ENCODE measurements at regions not wholly inside any gene's neighbourhood (a gene's known extent, or its start where the extent isn't known, plus 50 kb on each side); places are given as distances from the start of the nearest gene placed in this dataset.

- TF ChIP-seq, protein P1, sequence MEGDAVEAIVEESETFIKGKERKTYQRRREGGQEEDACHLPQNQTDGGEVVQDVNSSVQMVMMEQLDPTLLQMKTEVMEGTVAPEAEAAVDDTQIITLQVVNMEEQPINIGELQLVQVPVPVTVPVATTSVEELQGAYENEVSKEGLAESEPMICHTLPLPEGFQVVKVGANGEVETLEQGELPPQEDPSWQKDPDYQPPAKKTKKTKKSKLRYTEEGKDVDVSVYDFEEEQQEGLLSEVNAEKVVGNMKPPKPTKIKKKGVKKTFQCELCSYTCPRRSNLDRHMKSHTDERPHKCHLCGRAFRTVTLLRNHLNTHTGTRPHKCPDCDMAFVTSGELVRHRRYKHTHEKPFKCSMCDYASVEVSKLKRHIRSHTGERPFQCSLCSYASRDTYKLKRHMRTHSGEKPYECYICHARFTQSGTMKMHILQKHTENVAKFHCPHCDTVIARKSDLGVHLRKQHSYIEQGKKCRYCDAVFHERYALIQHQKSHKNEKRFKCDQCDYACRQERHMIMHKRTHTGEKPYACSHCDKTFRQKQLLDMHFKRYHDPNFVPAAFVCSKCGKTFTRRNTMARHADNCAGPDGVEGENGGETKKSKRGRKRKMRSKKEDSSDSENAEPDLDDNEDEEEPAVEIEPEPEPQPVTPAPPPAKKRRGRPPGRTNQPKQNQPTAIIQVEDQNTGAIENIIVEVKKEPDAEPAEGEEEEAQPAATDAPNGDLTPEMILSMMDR (IDR thresholded peaks at IDR 0.05; ENCODE audit: insufficient read depth, low read length, poor library complexity, severe bottlenecking), result no peak
- no peaks in the 10 kb centered on the region for H3K36me3 ChIP-seq (ENCODE audit: control insufficient read depth, insufficient read depth, low read length)
- no peaks in the 10 kb centered on the region for H3K27me3 ChIP-seq (ENCODE audit: control insufficient read depth, insufficient read depth, low read length)
- no peak for DNase-seq (ENCODE audit: low read depth)
- H3K4me3 ChIP-seq (ENCODE audit: low read depth, low read length), result no peak overlapping the region
Observed at GRCh38 chr7:21217365-21217764, 210.5 kb upstream of the SP4 start.

DNA sequence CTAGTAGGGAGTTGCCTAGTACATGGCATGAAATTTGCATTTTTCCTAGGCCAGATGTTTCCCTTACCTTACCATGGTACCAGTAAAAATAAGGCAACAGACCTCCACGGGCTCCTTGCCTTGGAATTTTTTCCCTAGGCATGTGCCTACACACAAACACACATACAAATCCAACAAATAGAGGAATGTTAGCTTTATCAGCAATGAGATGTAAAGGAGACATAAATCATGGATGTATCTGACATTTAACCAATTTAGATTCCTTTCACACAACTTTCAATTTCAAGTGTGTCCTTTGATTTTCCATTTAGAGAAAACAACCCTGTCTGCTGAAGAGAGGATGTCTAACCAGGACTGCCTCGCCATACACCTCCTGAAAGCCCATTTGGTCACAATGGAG lies 209.7 kb upstream of the SP4 start:
- no peak overlapping the region for H3K4me3 ChIP-seq (ENCODE audit: low read depth, low read length)
- TF ChIP-seq, protein P1 (IDR thresholded peaks at IDR 0.05; ENCODE audit: insufficient read depth, low read length, poor library complexity, severe bottlenecking), result no peak
- no peaks in the 10 kb centered on the region for H3K36me3 ChIP-seq (ENCODE audit: control insufficient read depth, insufficient read depth, low read length)
- no peak for DNase-seq (ENCODE audit: low read depth)
- H3K27me3 ChIP-seq (ENCODE audit: control insufficient read depth, insufficient read depth, low read length), result no peaks in the 10 kb centered on the region

DNA sequence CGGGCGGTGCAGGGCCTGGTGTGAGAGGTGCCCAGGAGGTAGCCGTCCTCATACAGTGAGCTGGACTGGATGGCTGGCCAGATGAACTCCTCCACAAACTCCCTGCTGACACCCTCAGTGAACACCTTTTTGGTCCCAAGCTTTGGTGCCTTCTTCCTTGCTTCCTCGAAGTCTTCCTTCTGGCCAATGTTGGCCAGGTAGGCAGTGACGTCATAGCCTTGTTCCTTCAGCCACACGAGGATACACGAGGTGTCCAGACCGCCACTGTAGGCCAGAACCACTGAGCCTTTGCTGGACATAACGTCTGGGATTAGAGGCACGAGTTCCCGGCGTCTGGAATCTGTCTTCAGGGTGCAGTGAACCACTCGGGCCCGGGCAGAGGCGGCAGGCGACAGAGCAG lies 206.8 kb upstream of the SP4 start:
- H3K4me3 ChIP-seq (ENCODE audit: low read depth, low read length), result no peak overlapping the region
- H3K36me3 ChIP-seq (ENCODE audit: control insufficient read depth, insufficient read depth, low read length), result no peaks in the 10 kb centered on the region
- TF ChIP-seq, protein P1 (IDR thresholded peaks at IDR 0.05; ENCODE audit: insufficient read depth, low read length, poor library complexity, severe bottlenecking), result no peak
- no peak for DNase-seq (ENCODE audit: low read depth)
- H3K27me3 ChIP-seq (ENCODE audit: control insufficient read depth, insufficient read depth, low read length), result no peaks in the 10 kb centered on the region

DNA sequence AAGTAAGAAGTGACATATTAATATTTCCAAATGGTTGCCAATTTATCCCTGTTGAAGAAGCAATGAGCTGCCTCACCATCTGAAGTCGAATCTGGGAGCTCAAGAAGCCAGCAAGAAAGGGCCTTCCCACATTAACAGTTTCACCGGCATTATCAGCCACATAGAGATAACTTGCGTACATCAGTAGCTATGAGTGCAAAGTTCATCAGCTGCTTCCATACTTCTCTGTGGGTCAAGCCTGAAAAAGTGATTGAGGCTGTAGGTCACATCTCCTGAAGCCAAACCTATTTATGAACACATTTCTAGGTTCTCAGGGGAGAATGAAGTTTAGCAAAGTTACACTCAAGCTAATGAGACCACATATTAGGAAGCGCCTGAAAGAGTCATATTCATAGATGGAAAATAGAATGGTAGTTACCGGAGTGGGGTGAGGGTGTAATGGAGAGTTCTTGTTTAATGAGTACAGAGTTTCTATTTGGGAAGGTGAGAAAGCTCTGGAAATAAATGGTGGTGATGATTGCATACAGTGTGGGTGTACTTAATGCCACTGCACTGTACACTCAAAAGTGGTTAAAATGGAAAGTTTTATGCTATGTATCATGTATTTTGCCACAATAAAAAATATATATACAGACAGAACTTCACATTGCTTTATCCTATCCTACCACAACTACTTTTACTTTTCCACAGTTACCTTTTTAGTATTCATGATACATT lies 189.3 kb upstream of the SP4 start:
- no peak for DNase-seq (ENCODE audit: low read depth)
- no peaks in the 10 kb centered on the region for H3K36me3 ChIP-seq (ENCODE audit: control insufficient read depth, insufficient read depth, low read length)
- no peak overlapping the region for H3K4me3 ChIP-seq (ENCODE audit: low read depth, low read length)
- TF ChIP-seq, protein P1 (IDR thresholded peaks at IDR 0.05; ENCODE audit: insufficient read depth, low read length, poor library complexity, severe bottlenecking), result no peak
- no peaks in the 10 kb centered on the region for H3K27me3 ChIP-seq (ENCODE audit: control insufficient read depth, insufficient read depth, low read length)

- H3K4me3 ChIP-seq (ENCODE audit: low read depth, low read length), result no peak overlapping the region
- TF ChIP-seq, protein P1 (IDR thresholded peaks at IDR 0.05; ENCODE audit: insufficient read depth, low read length, poor library complexity, severe bottlenecking), result no peak
- no peak for DNase-seq (ENCODE audit: low read depth)
- H3K36me3 ChIP-seq (ENCODE audit: control insufficient read depth, insufficient read depth, low read length), result no peaks in the 10 kb centered on the region
- H3K27me3 ChIP-seq (ENCODE audit: control insufficient read depth, insufficient read depth, low read length), result peaks cover 2% of the 10 kb centered on the region
Observed at GRCh38 chr7:21243265-21243664, 184.6 kb upstream of the SP4 start.
